Upper lobe of left lung (tissue), 4 donors: ENCODE measurements at regions not wholly inside any gene's neighbourhood (a gene's known extent, or its start where the extent isn't known, plus 50 kb on each side); places are given as distances from the start of the nearest gene placed in this dataset.

Source experiments
- EP300 ChIP-seq, 4 donors: sonication (generic); formaldehyde crosslinking; IDR thresholded peaks; one replicate each; pipeline ENCODE4 v1.5.1; 2017; ENCODE audit warnings: antibody characterized with exemption in 4 of 4, control low read depth in 2 of 4
- POLR2AphosphoS5 ChIP-seq, 2 donors: sonication (generic); formaldehyde crosslinking; IDR thresholded peaks; one replicate each; pipeline ENCODE4 v1.5.1; 2017; ENCODE audit warnings: antibody characterized with exemption in 2 of 2
- TF ChIP-seq, protein P1 (sequence below), 6 experiments: fragments of 450-650 bp in 4 of 6; fragments of 200-600 bp in 2 of 6; sonication (generic) in 2 of 6; IDR thresholded peaks; one replicate each; pipeline ENCODE4 v1.5.1; 2016 to 2019; ENCODE audit warnings: antibody characterized with exemption in 6 of 6

DNA sequence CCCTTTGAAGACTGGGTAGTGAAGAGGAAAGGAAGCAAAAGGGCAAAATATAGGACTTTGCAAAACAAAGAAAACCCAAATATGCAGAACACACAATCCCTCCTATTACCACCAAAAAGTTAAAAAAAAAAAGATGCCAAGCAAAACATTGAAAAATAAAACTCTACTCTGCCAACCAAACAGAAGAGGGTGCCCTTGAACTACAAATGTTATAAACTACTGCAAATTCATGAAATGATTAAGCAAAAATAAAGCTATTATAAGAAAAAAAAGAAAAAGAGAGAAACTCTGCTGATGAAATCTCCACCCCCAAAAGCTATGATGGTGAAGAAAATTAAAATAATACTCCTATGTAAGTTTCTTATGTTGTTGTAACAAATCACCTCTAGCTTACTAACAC lies 168.5 kb upstream of the STK26 start:
- TF ChIP-seq POLR2AphosphoS5 (IDR thresholded peaks at IDR 0.05), result no peak
- TF ChIP-seq EP300 (IDR thresholded peaks at IDR 0.05), result no peak
- TF ChIP-seq, protein P1, sequence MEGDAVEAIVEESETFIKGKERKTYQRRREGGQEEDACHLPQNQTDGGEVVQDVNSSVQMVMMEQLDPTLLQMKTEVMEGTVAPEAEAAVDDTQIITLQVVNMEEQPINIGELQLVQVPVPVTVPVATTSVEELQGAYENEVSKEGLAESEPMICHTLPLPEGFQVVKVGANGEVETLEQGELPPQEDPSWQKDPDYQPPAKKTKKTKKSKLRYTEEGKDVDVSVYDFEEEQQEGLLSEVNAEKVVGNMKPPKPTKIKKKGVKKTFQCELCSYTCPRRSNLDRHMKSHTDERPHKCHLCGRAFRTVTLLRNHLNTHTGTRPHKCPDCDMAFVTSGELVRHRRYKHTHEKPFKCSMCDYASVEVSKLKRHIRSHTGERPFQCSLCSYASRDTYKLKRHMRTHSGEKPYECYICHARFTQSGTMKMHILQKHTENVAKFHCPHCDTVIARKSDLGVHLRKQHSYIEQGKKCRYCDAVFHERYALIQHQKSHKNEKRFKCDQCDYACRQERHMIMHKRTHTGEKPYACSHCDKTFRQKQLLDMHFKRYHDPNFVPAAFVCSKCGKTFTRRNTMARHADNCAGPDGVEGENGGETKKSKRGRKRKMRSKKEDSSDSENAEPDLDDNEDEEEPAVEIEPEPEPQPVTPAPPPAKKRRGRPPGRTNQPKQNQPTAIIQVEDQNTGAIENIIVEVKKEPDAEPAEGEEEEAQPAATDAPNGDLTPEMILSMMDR (IDR thresholded peaks at IDR 0.05), result no peak
